HEK293T (cell line): ENCODE measurements at regions not wholly inside any gene's neighbourhood (a gene's known extent, or its start where the extent isn't known, plus 50 kb on each side); places are given as distances from the start of the nearest gene placed in this dataset.

Experiments
- ARNT ChIP-seq: fragments of 450-650 bp; IDR thresholded peaks from 2 replicates; pipeline ENCODE4 v1.6.1; 2017; ENCODE audit warnings: mild to moderate bottlenecking
- BHLHE40 ChIP-seq: fragments of 450-650 bp; IDR thresholded peaks from 2 replicates; pipeline ENCODE4 v1.6.1; 2016; ENCODE audit warnings: mild to moderate bottlenecking, moderate library complexity, borderline replicate concordance
- ELF4 ChIP-seq: fragments of 450-650 bp; IDR thresholded peaks from 2 replicates; pipeline ENCODE4 v1.6.1; 2017; ENCODE audit warnings: antibody characterized with exemption
- FOXK2 ChIP-seq: fragments of 450-650 bp; IDR thresholded peaks from 2 replicates; pipeline ENCODE4 v1.6.1; 2016; ENCODE audit warnings: mild to moderate bottlenecking
- HDGF ChIP-seq: fragments of 450-650 bp; IDR thresholded peaks from 2 replicates; pipeline ENCODE4 v1.6.1; 2017; ENCODE audit warnings: antibody characterized with exemption, borderline replicate concordance
- LEF1 ChIP-seq: fragments of 450-650 bp; IDR thresholded peaks from 2 replicates; pipeline ENCODE4 v1.6.1; 2017; ENCODE audit warnings: mild to moderate bottlenecking, borderline replicate concordance
- NFRKB ChIP-seq: fragments of 450-650 bp; IDR thresholded peaks from 2 replicates; pipeline ENCODE4 v1.6.1; 2016; ENCODE audit warnings: mild to moderate bottlenecking, moderate library complexity
- SP1 ChIP-seq: fragments of 450-650 bp; IDR thresholded peaks from 2 replicates; pipeline ENCODE4 v1.6.1; 2017
- SUZ12 ChIP-seq: fragments of 450-650 bp; IDR thresholded peaks from 2 replicates; pipeline ENCODE4 v1.6.1; 2016; ENCODE audit warnings: mild to moderate bottlenecking
- TARDBP ChIP-seq: fragments of 450-650 bp; IDR thresholded peaks from 2 replicates; pipeline ENCODE4 v1.6.1; 2016
- ZNF384 ChIP-seq: fragments of 450-650 bp; IDR thresholded peaks from 2 replicates; pipeline ENCODE4 v1.6.1; 2016

- no peak for TF ChIP-seq LEF1
- no peak for TF ChIP-seq SP1
- no peak for TF ChIP-seq TARDBP
- TF ChIP-seq ELF4, result no peak
- TF ChIP-seq ZNF384, result no peak
- TF ChIP-seq BHLHE40, result no peak
- no peak for TF ChIP-seq SUZ12
- TF ChIP-seq FOXK2, result no peak
- TF ChIP-seq HDGF, result no peak
- TF ChIP-seq ARNT, result no peak
- TF ChIP-seq NFRKB, result no peak
Observed at GRCh38 chr9:72415163-72415562, 50.2 kb upstream of the ZFAND5 start.
